NT2/D1 (cell line): ENCODE measurements at regions not wholly inside any gene's neighbourhood (a gene's known extent, or its start where the extent isn't known, plus 50 kb on each side); places are given as distances from the start of the nearest gene placed in this dataset.

Experiments
- DNase-seq: peaks from one replicate; pipeline ENCODE4 v3.0.0-alpha.2; 2011; ENCODE audit warnings: low read depth, low spot score
- H3K27me3 ChIP-seq: 2 replicates; pipeline ENCODE4 v1.6.0; 2011; ENCODE audit warnings: mild to moderate bottlenecking; ENCODE audit not compliant: insufficient read length, insufficient read depth
- H3K36me3 ChIP-seq: 2 replicates; pipeline ENCODE4 v1.6.1; 2011; ENCODE audit warnings: mild to moderate bottlenecking, low read length, mixed read lengths; ENCODE audit not compliant: insufficient read depth, insufficient read length
- H3K4me1 ChIP-seq: 2 replicates; pipeline ENCODE4 v1.5.1; 2011; ENCODE audit not compliant: insufficient read depth, insufficient read length
- H3K4me3 ChIP-seq: 2 replicates; pipeline ENCODE4 v1.5.1; 2011; ENCODE audit warnings: low read depth; ENCODE audit not compliant: insufficient read length
- H3K9ac ChIP-seq: 2 replicates; pipeline ENCODE4 v1.6.0; 2011; ENCODE audit warnings: low read depth; ENCODE audit not compliant: insufficient read length
- H3K9me3 ChIP-seq: 2 replicates; pipeline ENCODE4 v1.5.1; 2011; ENCODE audit warnings: mild to moderate bottlenecking, low read length; ENCODE audit not compliant: insufficient read depth
- SUZ12 ChIP-seq: IDR thresholded peaks from 2 replicates; pipeline ENCODE4 v1.6.1; 2011; ENCODE audit not compliant: insufficient read length, insufficient read depth; ENCODE audit errors: extremely low read depth
- YY1 ChIP-seq: IDR thresholded peaks from 2 replicates; pipeline ENCODE4 v1.6.1; 2011; ENCODE audit not compliant: insufficient read length, insufficient read depth
- ZNF274 ChIP-seq: IDR thresholded peaks from 2 replicates; pipeline ENCODE4 v1.6.1; 2011; ENCODE audit warnings: mild to moderate bottlenecking, low read depth, low read length

- peaks cover 5% of the 10 kb centered on the region for H3K4me1 ChIP-seq
- no peaks in the 10 kb centered on the region for H3K27me3 ChIP-seq
- no peaks in the 10 kb centered on the region for H3K9me3 ChIP-seq
- no peak overlapping the region for H3K9ac ChIP-seq
- no peaks in the 10 kb centered on the region for H3K36me3 ChIP-seq
- H3K4me3 ChIP-seq: no peak overlapping the region
- DNase-seq: no peak
- TF ChIP-seq ZNF274: no peak
- no peak for TF ChIP-seq YY1
- no peak for TF ChIP-seq SUZ12
Measured at GRCh38 chr11:112357488-112357887, 96.8 kb upstream of the PLET1 start.

DNA sequence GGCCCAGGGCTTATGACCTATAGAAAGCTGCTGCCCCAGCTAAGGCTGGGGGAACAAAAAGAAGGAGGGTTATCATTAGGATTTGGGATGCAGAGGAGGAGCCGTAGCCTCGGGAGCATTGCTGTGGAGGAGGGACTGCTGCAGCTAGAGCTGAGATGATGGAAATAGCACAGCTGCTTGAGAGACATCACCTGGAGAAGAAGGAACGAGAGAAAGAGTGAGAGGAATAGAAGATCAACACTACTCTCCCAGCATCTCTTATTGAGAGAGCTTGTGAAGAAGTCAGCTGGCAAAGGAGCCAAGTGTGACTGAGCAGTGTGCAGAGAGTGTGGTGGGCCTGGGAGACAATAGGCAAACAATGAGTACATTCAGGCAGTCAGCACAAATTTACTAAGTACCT lies 100.7 kb upstream of the PLET1 start:
- no peaks in the 10 kb centered on the region for H3K9me3 ChIP-seq
- H3K4me3 ChIP-seq: no peak overlapping the region
- no peak for TF ChIP-seq YY1
- TF ChIP-seq SUZ12: no peak
- H3K27me3 ChIP-seq: no peaks in the 10 kb centered on the region
- peaks cover 5% of the 10 kb centered on the region for H3K4me1 ChIP-seq
- DNase-seq: no peak
- no peaks in the 10 kb centered on the region for H3K36me3 ChIP-seq
- H3K9ac ChIP-seq: no peak overlapping the region

GRCh38 chr11:112363527-112363926 lies 102.9 kb upstream of the PLET1 start:
- no peaks in the 10 kb centered on the region for H3K9me3 ChIP-seq
- no peak for DNase-seq

GRCh38 chr11:112364962-112365481 lies 104.4 kb upstream of the PLET1 start:
- H3K27me3 ChIP-seq: no peaks in the 10 kb centered on the region
- no peaks in the 10 kb centered on the region for H3K9me3 ChIP-seq
- no peak overlapping the region for H3K9ac ChIP-seq
- no peak for DNase-seq
- H3K4me3 ChIP-seq: no peak overlapping the region
- no peak for TF ChIP-seq YY1
- no peak for TF ChIP-seq SUZ12
- TF ChIP-seq ZNF274: no peak
- H3K36me3 ChIP-seq: no peaks in the 10 kb centered on the region
- H3K4me1 ChIP-seq: peaks cover 3% of the 10 kb centered on the region

More at GRCh38 chr11:112363527-112363926, 102.9 kb upstream of the PLET1 start:
- no peak for TF ChIP-seq ZNF274
- TF ChIP-seq SUZ12: no peak
- TF ChIP-seq YY1: no peak
- Histone ChIP-seq H3K4me3 (no peak overlapping the region), H3K36me3 (no peaks in the 10 kb centered on the region), H3K4me1 (peaks cover 3% of the 10 kb centered on the region), H3K27me3 (no peaks in the 10 kb centered on the region), H3K9ac (no peak overlapping the region)

GRCh38 chr11:112366012-112366411 lies 105.4 kb upstream of the PLET1 start:
- Histone ChIP-seq H3K9me3 (no peaks in the 10 kb centered on the region), H3K9ac (no peak overlapping the region), H3K4me1 (peaks cover 3% of the 10 kb centered on the region), H3K27me3 (no peaks in the 10 kb centered on the region), H3K4me3 (no peak overlapping the region), H3K36me3 (no peaks in the 10 kb centered on the region)
- no peak for DNase-seq
- TF ChIP-seq SUZ12 (no peak), YY1 (no peak), ZNF274 (no peak)

DNA sequence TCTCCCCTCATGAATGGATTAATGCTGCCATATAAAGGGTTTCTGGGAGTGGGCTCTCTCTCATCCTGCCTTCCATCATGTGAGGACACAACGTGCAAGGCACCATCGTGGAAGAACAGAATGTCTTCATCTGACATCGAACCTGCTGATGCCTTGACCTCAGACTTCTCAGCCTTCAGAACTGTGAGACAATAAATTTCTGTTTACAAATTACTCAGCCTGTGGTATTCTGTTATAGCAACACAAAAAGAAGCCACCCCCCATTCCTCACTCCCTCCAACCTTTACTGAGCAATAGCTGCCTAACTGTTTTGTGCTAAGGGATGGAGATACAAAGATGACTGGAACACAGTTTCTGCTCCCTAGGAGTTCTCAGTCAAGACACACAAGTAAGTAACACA lies 106.1 kb upstream of the PLET1 start:
- Histone ChIP-seq H3K4me1 (peaks cover 3% of the 10 kb centered on the region), H3K27me3 (no peaks in the 10 kb centered on the region), H3K36me3 (no peaks in the 10 kb centered on the region), H3K9me3 (no peaks in the 10 kb centered on the region), H3K9ac (no peak overlapping the region), H3K4me3 (no peak overlapping the region)
- no peak for DNase-seq
- TF ChIP-seq SUZ12 (no peak), ZNF274 (no peak), YY1 (no peak)

- H3K4me1 ChIP-seq: no peaks in the 10 kb centered on the region
- no peak for DNase-seq
- no peak for TF ChIP-seq YY1
- no peaks in the 10 kb centered on the region for H3K27me3 ChIP-seq
- no peaks in the 10 kb centered on the region for H3K36me3 ChIP-seq
- H3K4me3 ChIP-seq: no peak overlapping the region
- H3K9me3 ChIP-seq: no peaks in the 10 kb centered on the region
- no peak overlapping the region for H3K9ac ChIP-seq
Measured at GRCh38 chr11:112367461-112367860, 106.8 kb upstream of the PLET1 start.

- TF ChIP-seq ZNF274: no peak
- TF ChIP-seq SUZ12: no peak
- no peak for TF ChIP-seq YY1
- Histone ChIP-seq H3K36me3 (no peaks in the 10 kb centered on the region), H3K4me3 (no peak overlapping the region), H3K4me1 (no peaks in the 10 kb centered on the region), H3K9ac (no peak overlapping the region), H3K9me3 (no peaks in the 10 kb centered on the region), H3K27me3 (no peaks in the 10 kb centered on the region)
- DNase-seq: no peak
Measured at GRCh38 chr11:112367895-112368294, 107.2 kb upstream of the PLET1 start.
